Fibroblast of mammary gland (primary cell): ENCODE measurements at regions not wholly inside any gene's neighbourhood (a gene's known extent, or its start where the extent isn't known, plus 50 kb on each side); places are given as distances from the start of the nearest gene placed in this dataset.

Experiments used
- DNase-seq: peaks from one replicate; pipeline ENCODE4 v3.0.0-alpha.2; 2010; ENCODE audit warnings: low read depth
- H3K4me3 ChIP-seq: 2 replicates; pipeline ENCODE4 v1.5.1; 2011; ENCODE audit warnings: low read depth, mild to moderate bottlenecking, low read length, moderate library complexity; ENCODE audit not compliant: control insufficient read depth
- TF ChIP-seq, protein P1 (sequence below): conservative IDR thresholded peaks from 2 replicates; pipeline ENCODE4 v1.5.1; 2011; ENCODE audit warnings: low read depth, low read length, inconsistent platforms; ENCODE audit not compliant: control insufficient read depth, insufficient read depth

- DNase-seq = no peak
- TF ChIP-seq, protein P1, sequence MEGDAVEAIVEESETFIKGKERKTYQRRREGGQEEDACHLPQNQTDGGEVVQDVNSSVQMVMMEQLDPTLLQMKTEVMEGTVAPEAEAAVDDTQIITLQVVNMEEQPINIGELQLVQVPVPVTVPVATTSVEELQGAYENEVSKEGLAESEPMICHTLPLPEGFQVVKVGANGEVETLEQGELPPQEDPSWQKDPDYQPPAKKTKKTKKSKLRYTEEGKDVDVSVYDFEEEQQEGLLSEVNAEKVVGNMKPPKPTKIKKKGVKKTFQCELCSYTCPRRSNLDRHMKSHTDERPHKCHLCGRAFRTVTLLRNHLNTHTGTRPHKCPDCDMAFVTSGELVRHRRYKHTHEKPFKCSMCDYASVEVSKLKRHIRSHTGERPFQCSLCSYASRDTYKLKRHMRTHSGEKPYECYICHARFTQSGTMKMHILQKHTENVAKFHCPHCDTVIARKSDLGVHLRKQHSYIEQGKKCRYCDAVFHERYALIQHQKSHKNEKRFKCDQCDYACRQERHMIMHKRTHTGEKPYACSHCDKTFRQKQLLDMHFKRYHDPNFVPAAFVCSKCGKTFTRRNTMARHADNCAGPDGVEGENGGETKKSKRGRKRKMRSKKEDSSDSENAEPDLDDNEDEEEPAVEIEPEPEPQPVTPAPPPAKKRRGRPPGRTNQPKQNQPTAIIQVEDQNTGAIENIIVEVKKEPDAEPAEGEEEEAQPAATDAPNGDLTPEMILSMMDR = no peak
Measured at GRCh38 chr15:97691799-97692198, 268.7 kb upstream of the ARRDC4 start.

DNA sequence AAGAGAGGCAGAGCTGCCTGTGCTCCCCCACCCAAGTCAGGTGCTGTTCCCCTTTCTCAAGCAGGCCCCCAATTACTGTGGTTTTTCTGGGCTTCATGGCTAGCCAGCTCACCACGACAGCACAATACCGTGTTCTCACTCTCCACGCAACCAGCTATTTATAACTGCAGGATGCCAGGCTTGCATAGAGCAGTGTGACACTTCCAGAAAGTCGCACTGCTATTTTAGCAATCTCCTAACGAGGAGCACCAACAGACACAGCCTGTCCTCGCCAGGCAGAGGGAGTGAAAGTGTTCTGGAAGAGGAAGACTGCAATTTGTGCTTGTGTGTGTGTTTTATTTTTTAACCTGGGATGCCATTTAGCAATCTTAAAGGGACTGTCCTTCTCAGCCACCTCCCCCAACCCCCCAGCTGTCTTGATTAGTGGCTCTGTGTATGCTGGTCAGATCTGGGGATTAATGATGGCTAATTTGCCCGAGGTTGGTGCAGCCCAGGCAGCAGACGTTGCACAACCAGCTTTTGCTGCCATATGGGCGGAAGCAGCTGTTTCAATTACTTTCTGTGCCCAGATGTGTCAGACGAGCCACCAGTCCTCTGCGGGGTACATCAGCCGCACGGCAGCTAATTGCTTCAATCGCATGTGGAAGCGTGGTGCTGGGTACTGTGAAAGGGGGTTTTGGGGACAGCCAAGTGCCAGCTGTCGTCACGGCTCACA lies 268.0 kb upstream of the ARRDC4 start:
- H3K4me3 ChIP-seq = no peak overlapping the region
- TF ChIP-seq, protein P1 = no peak
- no peak for DNase-seq

More at GRCh38 chr15:97691799-97692198, 268.7 kb upstream of the ARRDC4 start:
- H3K4me3 ChIP-seq = no peak overlapping the region

- TF ChIP-seq, protein P1 = no peak
- DNase-seq = no peak
- no peak overlapping the region for H3K4me3 ChIP-seq
Measured at GRCh38 chr15:97694456-97694855, 266.0 kb upstream of the ARRDC4 start.

DNA sequence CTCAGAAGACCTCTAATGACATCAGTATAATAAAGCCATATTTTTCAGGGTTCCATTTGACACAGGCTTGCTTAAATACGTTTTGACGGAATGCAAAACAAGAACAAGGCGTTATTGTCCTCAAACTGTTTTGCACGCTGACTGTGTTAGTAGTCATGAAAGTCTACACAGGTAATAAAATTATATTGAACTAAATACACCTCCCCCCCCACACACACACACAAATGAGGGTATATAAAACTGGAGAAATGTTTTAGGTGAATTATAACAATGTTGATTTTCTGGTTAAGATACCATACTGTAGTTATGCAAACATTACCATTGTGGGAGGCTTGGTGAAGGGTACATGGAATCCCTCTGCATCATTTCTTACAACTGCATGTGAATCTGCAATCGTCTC lies 257.1 kb upstream of the ARRDC4 start:
- no peak overlapping the region for H3K4me3 ChIP-seq
- no peak for DNase-seq
- TF ChIP-seq, protein P1 = no peak

GRCh38 chr15:97706059-97706458 lies 254.4 kb upstream of the ARRDC4 start:
- no peak overlapping the region for H3K4me3 ChIP-seq
- DNase-seq = no peak
- TF ChIP-seq, protein P1 = no peak

DNA sequence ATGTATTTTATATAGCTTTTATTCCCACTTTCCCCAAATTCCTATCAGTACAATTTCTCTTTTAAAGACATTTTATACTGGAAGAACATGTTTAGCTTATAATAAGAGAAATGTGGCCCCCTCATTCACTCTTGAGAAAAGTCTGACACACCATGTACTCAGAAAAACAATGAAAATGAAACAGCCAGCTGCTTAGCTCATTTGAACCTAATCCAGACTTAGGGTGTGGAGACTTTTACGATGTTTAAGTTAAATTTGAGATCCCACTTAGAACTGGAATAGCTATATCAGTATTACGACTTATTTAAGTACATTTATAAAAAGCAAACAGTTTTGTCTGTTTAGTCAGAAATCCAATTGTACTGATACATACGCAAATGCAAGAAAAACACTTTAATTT lies 252.3 kb upstream of the ARRDC4 start:
- TF ChIP-seq, protein P1 = no peak
- H3K4me3 ChIP-seq = no peak overlapping the region
- DNase-seq = no peak

DNA sequence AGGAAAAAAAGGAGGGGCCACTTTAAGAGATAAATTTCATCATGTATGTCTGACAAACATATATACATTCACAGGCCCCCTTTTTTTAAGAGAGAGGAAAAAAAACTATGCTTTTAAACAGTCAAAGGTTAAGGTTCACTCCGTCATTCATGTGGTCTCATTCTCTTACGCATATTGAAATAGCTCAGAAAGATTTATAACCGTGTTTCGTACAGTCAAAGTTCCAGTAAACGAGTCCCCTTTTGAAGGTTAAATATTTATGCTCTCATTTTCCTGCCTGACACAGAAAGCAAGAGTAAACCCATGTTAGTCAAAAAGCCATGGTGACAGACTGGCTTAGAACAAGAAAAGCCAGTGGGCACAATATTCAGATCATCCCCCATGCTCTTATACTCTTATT lies 248.0 kb upstream of the ARRDC4 start:
- H3K4me3 ChIP-seq = no peak overlapping the region
- TF ChIP-seq, protein P1 = no peak
- DNase-seq = no peak
